Calu3 (cell line): ENCODE measurements at regions not wholly inside any gene's neighbourhood (a gene's known extent, or its start where the extent isn't known, plus 50 kb on each side); places are given as distances from the start of the nearest gene placed in this dataset.

Experiments
- BruUV-seq: library from RNA; stranded (reverse); fragments of 400-500 nt; replicated peaks from 2 replicates; lab custom pipeline; 2021; lab: Mats Ljungman, UMichigan
- CTCF ChIA-PET: fragments of 300-600 bp; sonication (Branson Sonifier 250); formaldehyde crosslinking; loops from one replicate; lab custom pipeline; 2022; ENCODE audit warnings: antibody characterized with exemption; lab: Charles Lee
- DNase-seq: peaks from one replicate; pipeline ENCODE4 v3.0.0; 2022
- H3K27ac Mint-ChIP-seq: one replicate; pipeline ENCODE4 v1.8.0; 2022; ENCODE audit warnings: mixed read lengths; ENCODE audit not compliant: unreplicated experiment
- H3K27me3 Mint-ChIP-seq: one replicate; pipeline ENCODE4 v1.8.0; 2022; ENCODE audit warnings: mixed read lengths; ENCODE audit not compliant: unreplicated experiment
- H3K36me3 Mint-ChIP-seq: one replicate; pipeline ENCODE4 v1.8.0; 2022; ENCODE audit warnings: mild to moderate bottlenecking, moderate library complexity, mixed read lengths; ENCODE audit not compliant: insufficient read depth, unreplicated experiment
- H3K4me1 Mint-ChIP-seq: one replicate; pipeline ENCODE4 v1.8.0; 2022; ENCODE audit warnings: mild to moderate bottlenecking, low read depth, mixed read lengths; ENCODE audit not compliant: unreplicated experiment
- H3K4me3 Mint-ChIP-seq: one replicate; pipeline ENCODE4 v1.8.0; 2022; ENCODE audit warnings: mild to moderate bottlenecking, low read depth, moderate library complexity, mixed read lengths; ENCODE audit not compliant: unreplicated experiment
- H3K9me3 Mint-ChIP-seq: one replicate; pipeline ENCODE4 v1.8.0; 2022; ENCODE audit warnings: low read depth, mixed read lengths; ENCODE audit not compliant: unreplicated experiment
- CTCF ChIP-seq: fragments of 200-600 bp; IDR thresholded peaks from one replicate; pipeline ENCODE4 v1.8.0; 2022; ENCODE audit warnings: antibody characterized with exemption; ENCODE audit not compliant: unreplicated experiment
- intact Hi-C: fragments of 100-400 bp; cut with micrococcal nuclease; formaldehyde crosslinking; loops from one replicate; pipeline ENCODE4 v1.10.0; 2022; ENCODE audit not compliant: unreplicated experiment

GRCh38 chr3:159487304-159487703, 501.3 kb upstream of the IL12A start:
- no TSS peak for BruUV-seq
- no peak for TF ChIP-seq CTCF
- no peaks in the 10 kb centered on the region for H3K36me3 Mint-ChIP-seq
- intact Hi-C loops: no loop called here
- CTCF ChIA-PET: no interaction called here
- no peak overlapping the region for H3K4me3 Mint-ChIP-seq
- no peak for DNase-seq
- H3K9me3 Mint-ChIP-seq: peaks cover 18% of the 10 kb centered on the region
- H3K27me3 Mint-ChIP-seq: no peaks in the 10 kb centered on the region
- no peak overlapping the region for H3K27ac Mint-ChIP-seq
- H3K4me1 Mint-ChIP-seq: no peaks in the 10 kb centered on the region

DNA sequence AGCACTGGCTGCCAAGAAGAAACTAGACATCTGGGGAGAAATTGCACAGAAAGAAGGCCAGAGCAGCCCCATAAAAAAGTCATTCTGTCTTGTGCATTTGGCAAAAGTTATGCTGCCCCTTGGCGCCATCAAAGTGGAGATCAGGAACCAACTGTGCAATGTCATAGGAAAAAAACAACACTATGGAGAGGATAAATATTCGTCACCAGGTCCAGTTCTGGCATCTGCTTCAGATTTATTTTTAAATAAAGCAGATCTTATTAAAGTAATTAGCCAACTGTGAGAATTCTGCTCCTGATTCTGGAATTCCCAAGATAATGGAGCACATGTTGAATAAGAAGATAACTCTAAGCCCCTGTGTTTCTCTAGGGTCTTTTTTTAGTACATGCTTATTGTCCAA, 500.0 kb upstream of the IL12A start:
- BruUV-seq: no TSS peak

GRCh38 chr3:159497361-159497760, 491.3 kb upstream of the IL12A start:
- no peaks in the 10 kb centered on the region for H3K36me3 Mint-ChIP-seq
- CTCF ChIA-PET: no interaction called here
- no peak overlapping the region for H3K27ac Mint-ChIP-seq
- no peaks in the 10 kb centered on the region for H3K9me3 Mint-ChIP-seq
- DNase-seq: no peak
- no peak for TF ChIP-seq CTCF
- intact Hi-C loops: no loop called here
- H3K4me3 Mint-ChIP-seq: no peak overlapping the region
- H3K4me1 Mint-ChIP-seq: no peaks in the 10 kb centered on the region
- BruUV-seq: no TSS peak
- peaks cover 17% of the 10 kb centered on the region for H3K27me3 Mint-ChIP-seq

More for the DNA sequence above, 500.0 kb upstream of the IL12A start:
- Mint-ChIP-seq H3K27me3 (peaks cover 11% of the 10 kb centered on the region), H3K4me3 (no peak overlapping the region), H3K9me3 (peaks cover 18% of the 10 kb centered on the region), H3K27ac (no peak overlapping the region), H3K36me3 (no peaks in the 10 kb centered on the region), H3K4me1 (no peaks in the 10 kb centered on the region)
- CTCF ChIA-PET: no interaction called here
- no peak for TF ChIP-seq CTCF
- DNase-seq: no peak
- intact Hi-C loops: no loop called here

DNA sequence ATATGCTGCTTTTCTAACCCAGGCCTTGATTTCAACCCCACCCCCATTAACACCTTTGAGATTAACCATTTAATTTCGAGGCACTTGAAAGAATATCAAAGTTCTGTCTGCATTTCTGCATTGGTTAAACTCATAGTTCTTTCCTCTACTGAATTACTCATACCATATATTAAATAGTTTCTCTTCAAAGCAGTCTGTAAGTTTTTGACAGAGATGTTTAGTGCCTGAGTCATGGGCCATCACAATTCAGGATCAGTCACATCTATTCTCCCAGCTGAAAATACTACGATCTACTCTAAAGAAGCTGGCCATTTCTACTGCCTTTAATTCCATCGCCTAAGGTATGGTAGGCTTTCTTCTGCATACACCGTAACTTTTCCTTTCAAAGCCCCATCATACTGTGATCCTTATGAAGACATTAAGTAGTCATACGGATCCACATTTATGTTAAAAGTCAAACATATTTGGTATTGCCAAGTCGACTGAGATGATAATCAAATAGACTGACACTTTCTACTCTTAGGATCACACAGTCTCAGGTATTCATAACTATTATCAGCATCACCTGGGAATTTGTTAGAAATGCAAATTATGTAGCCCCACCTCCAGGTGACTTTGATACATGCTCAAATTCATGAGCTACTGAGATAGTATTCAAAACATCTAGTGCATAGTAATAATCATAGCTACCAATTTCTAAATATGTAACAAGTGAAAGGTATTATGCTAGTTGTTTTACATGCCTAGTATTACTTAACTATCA, 489.4 kb upstream of the IL12A start:
- peaks cover under 1% of the 10 kb centered on the region for H3K27me3 Mint-ChIP-seq
- no peaks in the 10 kb centered on the region for H3K4me1 Mint-ChIP-seq
- H3K27ac Mint-ChIP-seq: no peak overlapping the region
- no peaks in the 10 kb centered on the region for H3K9me3 Mint-ChIP-seq
- CTCF ChIA-PET: interaction anchor here (0.7 kb wide), 1 partner anchor 127 kb away, joined by 3 read pairs; no protein-coding TSS in a partner anchor
- intact Hi-C loops: no loop called here
- H3K36me3 Mint-ChIP-seq: no peaks in the 10 kb centered on the region
- TF ChIP-seq CTCF: no peak
- DNase-seq: no peak
- BruUV-seq: no TSS peak
- no peak overlapping the region for H3K4me3 Mint-ChIP-seq
